Endothelial cell of umbilical vein (primary cell): ENCODE measurements at regions not wholly inside any gene's neighbourhood (a gene's known extent, or its start where the extent isn't known, plus 50 kb on each side); places are given as distances from the start of the nearest gene placed in this dataset.
"Not testable (repeated sequence)": the region's sequence is repeated elsewhere in the genome, so short reads cannot be mapped to it uniquely, and the experiment has no call there.

Source experiments
- BruUV-seq: library from RNA; stranded (reverse); fragments of 400-500 nt; replicated peaks from 2 replicates; lab custom pipeline; 2021; lab: Mats Ljungman, UMichigan
- CTCF ChIA-PET: fragments of 300-600, 350-600 bp; sonication (Branson Sonifier 250); formaldehyde crosslinking; loops from one replicate; lab custom pipeline; 2021; ENCODE audit warnings: antibody characterized with exemption, inconsistent platforms; lab: Charles Lee
- POLR2A ChIA-PET: fragments of 300-600, 350-600 bp; sonication (Branson Sonifier 250); formaldehyde crosslinking; loops from one replicate; lab custom pipeline; 2021; ENCODE audit warnings: antibody characterized with exemption, inconsistent platforms; lab: Charles Lee
- DNase-seq: peaks from one replicate; pipeline ENCODE4 v3.0.0-alpha.2; 2011; ENCODE audit warnings: low read depth, low spot score
- FAIRE-seq: peaks from 2 replicates; lab custom pipeline; 2011; peaks lifted over from hg19 to GRCh38; lab: Jason Lieb, UNC
- H2AFZ ChIP-seq: 2 replicates; pipeline ENCODE4 v1.6.0; 2012; ENCODE audit warnings: low read depth, low read length, control low read depth, inconsistent platforms
- H3K27ac ChIP-seq: 2 replicates; pipeline ENCODE4 v1.5.1; 2011; ENCODE audit warnings: low read depth, mild to moderate bottlenecking, control low read depth, low read length, moderate library complexity; ENCODE audit not compliant: insufficient read depth
- H3K27me3 ChIP-seq, 2 experiments: 2 replicates each; pipeline versions ENCODE4 v1.6.0 to v1.6.1; 2011; ENCODE audit warnings: low read length in 2 of 2, mixed read lengths in 1 of 2; ENCODE audit not compliant: control insufficient read depth in 2 of 2, insufficient read depth in 2 of 2
- H3K36me3 ChIP-seq, 2 experiments: 2 replicates in 1 of 2; 3 replicates in 1 of 2; pipeline ENCODE4 v1.5.1; 2011; ENCODE audit warnings: low read length in 2 of 2, mild to moderate bottlenecking in 1 of 2, moderate library complexity in 1 of 2; ENCODE audit not compliant: control insufficient read depth in 2 of 2, insufficient read depth in 2 of 2; ENCODE audit errors: extremely low read depth in 1 of 2
- H3K4me1 ChIP-seq: 3 replicates; pipeline ENCODE4 v1.5.1; 2011; ENCODE audit warnings: mild to moderate bottlenecking, low read length; ENCODE audit not compliant: control insufficient read depth, insufficient read depth; ENCODE audit errors: extremely low read depth
- H3K4me2 ChIP-seq: 2 replicates; pipeline ENCODE4 v1.6.1; 2011; ENCODE audit warnings: low read length, control low read depth, mixed read lengths; ENCODE audit not compliant: insufficient read depth
- H3K4me3 ChIP-seq, 3 experiments: fragments of 200-600 bp in 1 of 3; sonication (generic), shearing (Covaris generic) in 1 of 3; replicated peaks in 1 of 3; 2 replicates each; pipeline ENCODE4 v1.5.1; 2011 to 2016; ENCODE audit warnings: control low read depth in 3 of 3, low read length in 3 of 3, mild to moderate bottlenecking in 2 of 3, inconsistent platforms in 1 of 3, low read depth in 1 of 3, moderate library complexity in 1 of 3; ENCODE audit not compliant: insufficient read depth in 1 of 3
- H3K79me2 ChIP-seq: 2 replicates; pipeline ENCODE4 v1.6.0; 2012; ENCODE audit warnings: low read length, inconsistent platforms; ENCODE audit not compliant: control insufficient read depth, insufficient read depth
- H3K9ac ChIP-seq: replicated peaks from 2 replicates; pipeline ENCODE3; 2011; ENCODE audit warnings: low read length, control low read depth; ENCODE audit not compliant: insufficient read depth; ENCODE audit errors: extremely low read depth
- H3K9me1 ChIP-seq: replicated peaks from 3 replicates; pipeline ENCODE4 v1.6.0; 2011; ENCODE audit warnings: mild to moderate bottlenecking, low read length; ENCODE audit not compliant: control insufficient read depth, insufficient read depth; ENCODE audit errors: extremely low read depth
- H3K9me3 ChIP-seq: replicated peaks from 2 replicates; pipeline ENCODE4 v1.5.1; 2012; ENCODE audit warnings: low read length, inconsistent platforms; ENCODE audit not compliant: control insufficient read depth, insufficient read depth
- H4K20me1 ChIP-seq: replicated peaks from 2 replicates; pipeline ENCODE3; 2011; ENCODE audit warnings: mild to moderate bottlenecking, low read length; ENCODE audit not compliant: control insufficient read depth, insufficient read depth; ENCODE audit errors: extremely low read depth
- EZH2 ChIP-seq: IDR thresholded peaks from 2 replicates; pipeline ENCODE4 v1.6.1; 2012; ENCODE audit warnings: borderline replicate concordance, low read depth, mild to moderate bottlenecking, moderate library complexity, low read length, inconsistent platforms; ENCODE audit not compliant: severe bottlenecking
- dilution Hi-C: fragments of 300-500 bp; cut with MboI; formaldehyde crosslinking; loops from one replicate; pipeline ENCODE4 v1.15.0; 2019; ENCODE audit warnings: low sequenced_read_pairs; ENCODE audit not compliant: extremely low pct_ligation_motif_present
- intact Hi-C: fragments of 100-400 bp; cut with micrococcal nuclease; formaldehyde crosslinking; loops from one replicate; pipeline ENCODE4 v1.10.0; 2022

- Histone ChIP-seq H2AFZ (no peak overlapping the region), H3K27ac (no peak overlapping the region), H3K9me3 (no peaks in the 10 kb centered on the region), H3K4me3 (no peak overlapping the region), H3K27me3 (no peaks in the 10 kb centered on the region), H4K20me1 (no peaks in the 10 kb centered on the region), H3K9ac (no peak overlapping the region), H3K79me2 (no peaks in the 10 kb centered on the region), H3K36me3 (no peaks in the 10 kb centered on the region), H3K9me1 (no peaks in the 10 kb centered on the region), H3K4me2 (no peak overlapping the region), H3K4me1 (no peaks in the 10 kb centered on the region)
- ChIA-PET POLR2A (no interaction called here), CTCF (no interaction called here)
- no peak for TF ChIP-seq EZH2
- intact Hi-C loops, result no loop called here
- FAIRE-seq (no peak), DNase-seq (no peak)
- dilution Hi-C loops, result no loop called here
- no TSS peak for BruUV-seq
Observed at GRCh38 chr19:20307127-20307526, 140.1 kb downstream of the ZNF486 start.

GRCh38 chr19:20296314-20296713 lies 129.3 kb downstream of the ZNF486 start:
- dilution Hi-C loops, H3K4me3 ChIP-seq, CTCF ChIA-PET, H4K20me1 ChIP-seq, FAIRE-seq, H3K79me2 ChIP-seq, H3K9ac ChIP-seq, DNase-seq, H3K9me3 ChIP-seq, POLR2A ChIA-PET, BruUV-seq, intact Hi-C loops, H3K4me1 ChIP-seq, H3K4me2 ChIP-seq, H3K9me1 ChIP-seq, H3K27ac ChIP-seq, H2AFZ ChIP-seq, H3K27me3 ChIP-seq, H3K36me3 ChIP-seq: not testable (repeated sequence)
